ENCODE measurements at regions not wholly inside any gene's neighbourhood (a gene's known extent, or its start where the extent isn't known, plus 50 kb on each side); places are given as distances from the start of the nearest gene placed in this dataset.

GRCh38 chr6:81169166-81169565 lies 583.3 kb downstream of the TENT5A start:
- TF ChIP-seq CTCF (IDR thresholded peaks at IDR 0.05; ENCODE audit: insufficient read depth, low read length) (no peak), REST (IDR thresholded peaks at IDR 0.05; ENCODE audit: insufficient replicate concordance, low read depth) (no peak), POLR2AphosphoS5 (IDR thresholded peaks at IDR 0.05; ENCODE audit: low read depth) (no peak)

Data from HL-60 (cell line).